HCT116 (cell line): ENCODE measurements at regions not wholly inside any gene's neighbourhood (a gene's known extent, or its start where the extent isn't known, plus 50 kb on each side); places are given as distances from the start of the nearest gene placed in this dataset.

Experiments used
- ATAC-seq: fragments of 200-7000 bp; cut with Tn5 transposase; 2 replicates; pipeline ENCODE4 v1.9.1; 2020; ENCODE audit warnings: mild to moderate bottlenecking, moderate library complexity
- BruUV-seq: library from RNA; stranded (reverse); fragments of 400-500 nt; replicated peaks from 2 replicates; lab custom pipeline; 2021; lab: Mats Ljungman, UMichigan
- CTCF ChIA-PET: fragments of 300-600 bp; sonication (Branson Sonifier 250); formaldehyde crosslinking; loops from one replicate; lab custom pipeline; 2021; ENCODE audit warnings: antibody characterized with exemption; lab: Charles Lee
- POLR2A ChIA-PET: fragments of 300-600, 350-600 bp; sonication (Branson Sonifier 250); formaldehyde crosslinking; loops from one replicate; lab custom pipeline; 2021; ENCODE audit warnings: antibody characterized with exemption; lab: Charles Lee
- RAD21 ChIA-PET, 2 experiments: fragments of 300-600 bp; sonication (Branson Sonifier 250); formaldehyde crosslinking; loops; one replicate each; lab custom pipeline; 2023; ENCODE audit warnings: low total read pairs in 2 of 2; ENCODE audit not compliant: uncharacterized antibody in 2 of 2, unreplicated experiment in 2 of 2, low non-redundant PET in 1 of 2; lab: Charles Lee
- DNase-seq: peaks from one replicate; pipeline ENCODE4 v3.0.0-alpha.2; 2010; ENCODE audit warnings: low read depth, low spot score
- H2AFZ ChIP-seq: fragments of 200-600 bp; shearing (Covaris generic), sonication (generic); 2 replicates; pipeline ENCODE4 v1.6.1; 2017; ENCODE audit warnings: low read depth, mixed run types, mixed read lengths, antibody characterized with exemption, low read length; ENCODE audit not compliant: poor library complexity, severe bottlenecking
- H3K27ac ChIP-seq: 2 replicates; pipeline ENCODE4 v1.5.1; 2012; ENCODE audit warnings: low read depth, low read length
- H3K27me3 ChIP-seq: fragments of 200-600 bp; sonication (generic); 2 replicates; pipeline ENCODE4 v1.6.1; 2016; ENCODE audit warnings: mixed run types, low read length, mixed read lengths; ENCODE audit not compliant: insufficient read depth
- H3K36me3 ChIP-seq, 2 experiments: fragments of 200-500 bp in 1 of 2; fragments of 200-600 bp in 1 of 2; sonication (Bioruptor generic) in 1 of 2; sonication (generic) in 1 of 2; 2 replicates each; pipeline versions ENCODE4 v1.5.1 to v1.6.1; 2014 to 2016; ENCODE audit warnings: low read length in 2 of 2, inconsistent platforms in 1 of 2, mixed read lengths in 1 of 2, mixed run types in 1 of 2; ENCODE audit not compliant: insufficient read depth in 2 of 2, control insufficient read depth in 1 of 2
- H3K4me1 ChIP-seq, 2 experiments: fragments of 200-600 bp in 1 of 2; sonication (generic) in 1 of 2; 2 replicates each; pipeline versions ENCODE4 v1.5.1 to v1.6.1; 2012 to 2017; ENCODE audit warnings: low read length in 2 of 2, inconsistent platforms in 1 of 2, mild to moderate bottlenecking in 1 of 2, mixed read lengths in 1 of 2, mixed run types in 1 of 2, moderate library complexity in 1 of 2; ENCODE audit not compliant: insufficient read depth in 2 of 2, control insufficient read depth in 1 of 2
- H3K4me2 ChIP-seq: fragments of 200-600 bp; sonication (generic); 2 replicates; pipeline ENCODE4 v1.6.1; 2017; ENCODE audit warnings: mixed run types, low read length, mixed read lengths
- H3K4me3 ChIP-seq, 2 experiments: fragments of 200-600 bp in 1 of 2; sonication (generic) in 1 of 2; replicated peaks in 1 of 2; 2 replicates each; pipeline ENCODE4 v1.5.1; 2011 to 2016; ENCODE audit warnings: low read length in 2 of 2, control low read depth in 1 of 2, low read depth in 1 of 2, mild to moderate bottlenecking in 1 of 2, mixed read lengths in 1 of 2, mixed run types in 1 of 2
- H3K79me2 ChIP-seq: fragments of 200-600 bp; sonication (generic); 2 replicates; pipeline ENCODE4 v1.6.1; 2017; ENCODE audit warnings: mild to moderate bottlenecking, mixed run types, low read length, moderate library complexity, mixed read lengths; ENCODE audit not compliant: insufficient read depth
- H3K9ac ChIP-seq: fragments of 200-600 bp; sonication (generic); 2 replicates; pipeline ENCODE4 v1.6.1; 2016; ENCODE audit warnings: low read length, mixed read lengths
- H3K9me2 ChIP-seq: fragments of 200-600 bp; sonication (generic), shearing (Covaris generic); 2 replicates; pipeline ENCODE4 v1.6.1; 2017; ENCODE audit warnings: mixed run types, mild to moderate bottlenecking, moderate library complexity; ENCODE audit not compliant: insufficient read depth
- H3K9me3 ChIP-seq, 2 experiments: fragments of 200-500 bp in 1 of 2; fragments of 200-600 bp in 1 of 2; sonication (Bioruptor generic) in 1 of 2; sonication (generic) in 1 of 2; 2 replicates each; pipeline ENCODE4 v1.6.1; 2014 to 2017; ENCODE audit warnings: low read length in 2 of 2, mixed read lengths in 2 of 2, inconsistent platforms in 1 of 2, low read depth in 1 of 2, mild to moderate bottlenecking in 1 of 2, mixed run types in 1 of 2, moderate library complexity in 1 of 2; ENCODE audit not compliant: control insufficient read depth in 1 of 2, insufficient read depth in 1 of 2
- H4K20me1 ChIP-seq: fragments of 200-600 bp; sonication (generic), shearing (Covaris generic); 2 replicates; pipeline ENCODE4 v1.6.1; 2017; ENCODE audit warnings: mixed run types, mild to moderate bottlenecking, moderate library complexity; ENCODE audit not compliant: insufficient read depth
- ELF1 ChIP-seq: IDR thresholded peaks from 2 replicates; pipeline ENCODE4 v1.6.1; 2012; ENCODE audit warnings: low read depth, borderline replicate concordance
- EZH2 ChIP-seq: fragments of 200-600 bp; sonication (generic); IDR thresholded peaks from 2 replicates; pipeline ENCODE4 v1.6.1; 2017; ENCODE audit warnings: antibody characterized with exemption, mixed run types
- MAX ChIP-seq: IDR thresholded peaks from 2 replicates; pipeline ENCODE4 v1.6.1; 2012
- SIN3A ChIP-seq: IDR thresholded peaks from 2 replicates; pipeline ENCODE4 v1.6.1; 2012; ENCODE audit warnings: low read depth
- TCF7L2 ChIP-seq: IDR thresholded peaks from 2 replicates; pipeline ENCODE4 v1.7.0; 2011; ENCODE audit warnings: borderline replicate concordance, inconsistent platforms; ENCODE audit not compliant: insufficient read depth, insufficient read length; ENCODE audit errors: extremely low read depth
- YY1 ChIP-seq: IDR thresholded peaks from 2 replicates; pipeline ENCODE4 v1.6.1; 2011; ENCODE audit warnings: low read length, low read depth, moderate library complexity, mild to moderate bottlenecking; ENCODE audit not compliant: insufficient replicate concordance; ENCODE audit errors: extremely low read depth
- ZNF274 ChIP-seq: fragments of 200-500 bp; sonication (Bioruptor generic); IDR thresholded peaks from 2 replicates; pipeline ENCODE4 v1.6.1; 2014; ENCODE audit warnings: mild to moderate bottlenecking, low read depth, low read length, inconsistent platforms
- intact Hi-C: fragments of 100-400 bp; cut with micrococcal nuclease; formaldehyde crosslinking; loops from 2 replicates; pipeline ENCODE4 v1.10.0; 2022
- TF ChIP-seq, protein P1 (sequence below): IDR thresholded peaks from 2 replicates; pipeline ENCODE4 v1.6.1; 2011; ENCODE audit warnings: mild to moderate bottlenecking, low read length, moderate library complexity; ENCODE audit not compliant: insufficient replicate concordance; ENCODE audit errors: extremely low read depth

- TF ChIP-seq, protein P1, sequence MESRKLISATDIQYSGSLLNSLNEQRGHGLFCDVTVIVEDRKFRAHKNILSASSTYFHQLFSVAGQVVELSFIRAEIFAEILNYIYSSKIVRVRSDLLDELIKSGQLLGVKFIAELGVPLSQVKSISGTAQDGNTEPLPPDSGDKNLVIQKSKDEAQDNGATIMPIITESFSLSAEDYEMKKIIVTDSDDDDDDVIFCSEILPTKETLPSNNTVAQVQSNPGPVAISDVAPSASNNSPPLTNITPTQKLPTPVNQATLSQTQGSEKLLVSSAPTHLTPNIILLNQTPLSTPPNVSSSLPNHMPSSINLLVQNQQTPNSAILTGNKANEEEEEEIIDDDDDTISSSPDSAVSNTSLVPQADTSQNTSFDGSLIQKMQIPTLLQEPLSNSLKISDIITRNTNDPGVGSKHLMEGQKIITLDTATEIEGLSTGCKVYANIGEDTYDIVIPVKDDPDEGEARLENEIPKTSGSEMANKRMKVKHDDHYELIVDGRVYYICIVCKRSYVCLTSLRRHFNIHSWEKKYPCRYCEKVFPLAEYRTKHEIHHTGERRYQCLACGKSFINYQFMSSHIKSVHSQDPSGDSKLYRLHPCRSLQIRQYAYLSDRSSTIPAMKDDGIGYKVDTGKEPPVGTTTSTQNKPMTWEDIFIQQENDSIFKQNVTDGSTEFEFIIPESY, result no peak
- TF ChIP-seq TCF7L2 (no peak), ELF1 (no peak), ZNF274 (no peak), EZH2 (no peak), SIN3A (no peak)
Measured at GRCh38 chr4:153116801-153117200, 87.4 kb upstream of the TRIM2 start (continued).

GRCh38 chr4:153117554-153117953 is 86.7 kb upstream of the TRIM2 start:
- Histone ChIP-seq H3K79me2 (no peaks in the 10 kb centered on the region), H3K9ac (no peak overlapping the region), H3K4me3 (no peak overlapping the region), H4K20me1 (no peaks in the 10 kb centered on the region), H3K9me2 (no peaks in the 10 kb centered on the region), H3K27ac (no peak overlapping the region), H3K4me1 (peaks cover 10 to 26% of the 10 kb centered on the region in 2 experiments), H3K9me3 (no peaks in the 10 kb centered on the region), H2AFZ (no peak overlapping the region), H3K36me3 (no peaks in the 10 kb centered on the region), H3K4me2 (no peak overlapping the region), H3K27me3 (no peaks in the 10 kb centered on the region)
- BruUV-seq, result no TSS peak
- ChIA-PET CTCF (interaction anchor here (1.2 kb wide), 1 partner anchor 9 kb away, joined by 3 read pairs; no protein-coding TSS in a partner anchor), POLR2A (no interaction called here), RAD21 (interaction anchor here (0.6 to 0.7 kb wide), 2 partner anchors 11 to 206 kb away, joined by 3 read pairs; no protein-coding TSS in a partner anchor)
- no peak for DNase-seq
- TF ChIP-seq MAX (0 out of 2 replicates have a peak, but pooled peaks have one; percentile 12), YY1 (no peak)
- ATAC-seq, result no peak
- intact Hi-C loops, result no loop called here
